CD14-positive monocyte (primary cell): ENCODE measurements at regions not wholly inside any gene's neighbourhood (a gene's known extent, or its start where the extent isn't known, plus 50 kb on each side); places are given as distances from the start of the nearest gene placed in this dataset.

ENCODE experiments used
- DNase-seq, 3 donors: peaks; one replicate each; pipeline ENCODE4 v3.0.0-alpha.2; 2011 to 2022
- H2AFZ ChIP-seq: 2 replicates; pipeline ENCODE4 v1.6.0; 2012; ENCODE audit warnings: mild to moderate bottlenecking, low read depth, low read length, inconsistent platforms; ENCODE audit not compliant: insufficient read depth, poor library complexity, severe bottlenecking
- H3K27ac ChIP-seq, 2 donors: 1 replicate in 1 of 2; 2 replicates in 1 of 2; pipeline ENCODE4 v1.5.1; 2012 to 2013; ENCODE audit warnings: low read length in 2 of 2, control low read depth in 1 of 2, inconsistent platforms in 1 of 2, low read depth in 1 of 2, mild to moderate bottlenecking in 1 of 2
- H3K27me3 ChIP-seq, 2 donors: one replicate each; pipeline versions ENCODE4 v1.6.0 to v1.6.1; 2011 to 2013; ENCODE audit warnings: low read length in 2 of 2; ENCODE audit not compliant: control insufficient read depth in 2 of 2, insufficient read depth in 2 of 2
- H3K36me3 ChIP-seq, 2 donors: replicated peaks in 1 of 2; 1 replicate in 1 of 2; 2 replicates in 1 of 2; pipeline versions ENCODE4 v1.5.1 to v1.6.1; 2012 to 2013; ENCODE audit warnings: low read length in 2 of 2, control low read depth in 1 of 2, inconsistent platforms in 1 of 2, mild to moderate bottlenecking in 1 of 2; ENCODE audit not compliant: insufficient read depth in 2 of 2, control insufficient read depth in 1 of 2
- H3K4me1 ChIP-seq, 2 donors: 1 replicate in 1 of 2; 2 replicates in 1 of 2; pipeline versions ENCODE4 v1.5.1 to v1.6.1; 2012 to 2013; ENCODE audit warnings: low read length in 2 of 2, control low read depth in 1 of 2, inconsistent platforms in 1 of 2, mild to moderate bottlenecking in 1 of 2, moderate library complexity in 1 of 2; ENCODE audit not compliant: insufficient read depth in 2 of 2, control insufficient read depth in 1 of 2
- H3K4me2 ChIP-seq: replicated peaks from 2 replicates; pipeline ENCODE3; 2012; ENCODE audit warnings: low read length, moderate library complexity, mild to moderate bottlenecking; ENCODE audit not compliant: poor library complexity, severe bottlenecking; ENCODE audit errors: extremely low read depth
- H3K4me3 ChIP-seq, 3 experiments: fragments of 200-600 bp in 1 of 3; sonication (generic) in 1 of 3; replicated peaks in 1 of 3; 1 replicate in 2 of 3; 2 replicates in 1 of 3; pipeline ENCODE4 v1.5.1; 2011 to 2013; ENCODE audit warnings: low read length in 3 of 3, mild to moderate bottlenecking in 3 of 3, control low read depth in 2 of 3, low read depth in 2 of 3, inconsistent platforms in 1 of 3, moderate library complexity in 1 of 3
- H3K79me2 ChIP-seq: 2 replicates; pipeline ENCODE4 v1.6.0; 2012; ENCODE audit warnings: mild to moderate bottlenecking, control low read depth, inconsistent platforms, low read length, moderate library complexity; ENCODE audit not compliant: insufficient read depth
- H3K9ac ChIP-seq: 2 replicates; pipeline ENCODE4 v1.6.0; 2017; ENCODE audit warnings: low read length, mild to moderate bottlenecking; ENCODE audit not compliant: insufficient read depth, poor library complexity, severe bottlenecking
- H3K9me3 ChIP-seq, 2 donors: replicated peaks in 1 of 2; 1 replicate in 1 of 2; 2 replicates in 1 of 2; pipeline versions ENCODE4 v1.5.1 to v1.6.1; 2012 to 2013; ENCODE audit warnings: low read length in 2 of 2, control low read depth in 1 of 2; ENCODE audit not compliant: control insufficient read depth in 1 of 2, insufficient read depth in 1 of 2
- H4K20me1 ChIP-seq: 2 replicates; pipeline ENCODE4 v1.6.0; 2012; ENCODE audit warnings: mild to moderate bottlenecking, low read length, control low read depth, moderate library complexity; ENCODE audit not compliant: insufficient read depth
- H3K27ac Mint-ChIP-seq, 7 donors: one replicate each; pipeline ENCODE4 v1.8.0; 2020; ENCODE audit warnings: mild to moderate bottlenecking in 7 of 7, mixed read lengths in 7 of 7, moderate library complexity in 6 of 7, inconsistent platforms in 2 of 7
- H3K27me3 Mint-ChIP-seq, 3 donors: one replicate each; pipeline ENCODE4 v1.8.0; 2021 to 2022; ENCODE audit warnings: low read depth in 3 of 3, mild to moderate bottlenecking in 3 of 3, mixed read lengths in 3 of 3, moderate library complexity in 3 of 3, inconsistent platforms in 1 of 3
- H3K36me3 Mint-ChIP-seq, 2 donors: one replicate each; pipeline ENCODE4 v1.8.0; 2020; ENCODE audit warnings: mixed read lengths in 2 of 2, inconsistent platforms in 1 of 2, mild to moderate bottlenecking in 1 of 2
- H3K4me1 Mint-ChIP-seq: one replicate; pipeline ENCODE4 v1.8.0; 2020; ENCODE audit warnings: mild to moderate bottlenecking, mixed read lengths
- H3K4me3 Mint-ChIP-seq, 2 donors: one replicate each; pipeline ENCODE4 v1.8.0; 2020; ENCODE audit warnings: mild to moderate bottlenecking in 2 of 2, mixed read lengths in 2 of 2, moderate library complexity in 1 of 2
- H3K9me3 Mint-ChIP-seq, 7 donors: one replicate each; pipeline ENCODE4 v1.8.0; 2020 to 2022; ENCODE audit warnings: mixed read lengths in 7 of 7, mild to moderate bottlenecking in 6 of 7, moderate library complexity in 6 of 7, inconsistent platforms in 2 of 7
- CTCF ChIP-seq: fragments of 200-600 bp; IDR thresholded peaks from one replicate; pipeline ENCODE4 v1.8.0; 2022; ENCODE audit warnings: antibody characterized with exemption, mild to moderate bottlenecking
- WGBS: methylation state at CpG from one replicate; pipeline ENCODE4 v1.1.5; 2013; ENCODE audit warnings: missing lambda C conversion rate; ENCODE audit not compliant: insufficient coverage; 5-methylcytosine and 5-hydroxymethylcytosine counted together
- intact Hi-C, 2 donors: fragments of 100-400 bp; cut with micrococcal nuclease; formaldehyde crosslinking; loops; one replicate each; pipeline versions ENCODE4 v1.15.0 to v1.15.1; 2023

GRCh38 chr9:14395317-14396082 is 81.6 kb upstream of the NFIB start:
- Histone ChIP-seq H3K79me2 (no peaks in the 10 kb centered on the region), H3K36me3 (no peaks in the 10 kb centered on the region), H4K20me1 (no peaks in the 10 kb centered on the region), H2AFZ (no peak overlapping the region), H3K9ac (no peak overlapping the region), H3K4me2 (no peak overlapping the region), H3K27ac (no peak overlapping the region), H3K4me1 (no peaks in the 10 kb centered on the region), H3K27me3 (no peaks in the 10 kb centered on the region), H3K9me3 (peaks cover 0 to 6% of the 10 kb centered on the region in 2 donors), H3K4me3 (no peak overlapping the region)
- Mint-ChIP-seq H3K27ac (no peak overlapping the region), H3K4me3 (no peak overlapping the region), H3K4me1 (no peaks in the 10 kb centered on the region), H3K27me3 (peaks cover 0 to 5% (median 1%) of the 10 kb centered on the region in 3 donors), H3K9me3 (peaks cover 0 to 11% (median 3%) of the 10 kb centered on the region in 7 donors), H3K36me3 (no peaks in the 10 kb centered on the region)
- DNase-seq: no peak
- WGBS: 92% methylated on average over 5 of the region's 11 CpGs
- no peak for TF ChIP-seq CTCF
- intact Hi-C loops: no loop called here

GRCh38 chr9:14393418-14393817 is 79.5 kb upstream of the NFIB start:
- Histone ChIP-seq H2AFZ (no peak overlapping the region), H3K79me2 (no peaks in the 10 kb centered on the region), H3K4me2 (no peak overlapping the region), H3K9ac (no peak overlapping the region), H3K9me3 (peaks cover 0 to 6% of the 10 kb centered on the region in 2 donors), H3K4me3 (no peak overlapping the region), H3K4me1 (no peaks in the 10 kb centered on the region), H3K27me3 (no peaks in the 10 kb centered on the region), H4K20me1 (no peaks in the 10 kb centered on the region), H3K36me3 (no peaks in the 10 kb centered on the region), H3K27ac (no peak overlapping the region)
- DNase-seq: no peak
- peaks cover 0 to 5% (median 1%) of the 10 kb centered on the region in 3 donors for H3K27me3 Mint-ChIP-seq
- H3K9me3 Mint-ChIP-seq: peaks cover 0 to 11% (median 4%) of the 10 kb centered on the region in 7 donors
- H3K36me3 Mint-ChIP-seq: no peaks in the 10 kb centered on the region
- H3K4me3 Mint-ChIP-seq: no peak overlapping the region
- 86% methylated on average over 1 of the region's 2 CpGs for WGBS
- TF ChIP-seq CTCF: no peak
- intact Hi-C loops: no loop called here
- H3K27ac Mint-ChIP-seq: no peak overlapping the region
- H3K4me1 Mint-ChIP-seq: no peaks in the 10 kb centered on the region
